ENCODE measurements at regions not wholly inside any gene's neighbourhood (a gene's known extent, or its start where the extent isn't known, plus 50 kb on each side); places are given as distances from the start of the nearest gene placed in this dataset.
"Not testable (repeated sequence)": the region's sequence is repeated elsewhere in the genome, so short reads cannot be mapped to it uniquely, and the experiment has no call there.

GRCh38 chr9:134548618-134549017 lies 93.0 kb upstream of the COL5A1 start:
- ATAC-seq (ENCODE audit: low FRiP score in 2 of 2) (no peak), DNase-seq (no peak)
- no peaks in the 10 kb centered on the region for H3K9me3 ChIP-seq
- TF ChIP-seq, protein P1, sequence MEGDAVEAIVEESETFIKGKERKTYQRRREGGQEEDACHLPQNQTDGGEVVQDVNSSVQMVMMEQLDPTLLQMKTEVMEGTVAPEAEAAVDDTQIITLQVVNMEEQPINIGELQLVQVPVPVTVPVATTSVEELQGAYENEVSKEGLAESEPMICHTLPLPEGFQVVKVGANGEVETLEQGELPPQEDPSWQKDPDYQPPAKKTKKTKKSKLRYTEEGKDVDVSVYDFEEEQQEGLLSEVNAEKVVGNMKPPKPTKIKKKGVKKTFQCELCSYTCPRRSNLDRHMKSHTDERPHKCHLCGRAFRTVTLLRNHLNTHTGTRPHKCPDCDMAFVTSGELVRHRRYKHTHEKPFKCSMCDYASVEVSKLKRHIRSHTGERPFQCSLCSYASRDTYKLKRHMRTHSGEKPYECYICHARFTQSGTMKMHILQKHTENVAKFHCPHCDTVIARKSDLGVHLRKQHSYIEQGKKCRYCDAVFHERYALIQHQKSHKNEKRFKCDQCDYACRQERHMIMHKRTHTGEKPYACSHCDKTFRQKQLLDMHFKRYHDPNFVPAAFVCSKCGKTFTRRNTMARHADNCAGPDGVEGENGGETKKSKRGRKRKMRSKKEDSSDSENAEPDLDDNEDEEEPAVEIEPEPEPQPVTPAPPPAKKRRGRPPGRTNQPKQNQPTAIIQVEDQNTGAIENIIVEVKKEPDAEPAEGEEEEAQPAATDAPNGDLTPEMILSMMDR (IDR thresholded peaks at IDR 0.05): no peak
- TF ChIP-seq EP300 (IDR thresholded peaks at IDR 0.05): no peak
- H3K4me1 ChIP-seq: peaks cover 0 to 6% (median 2%) of the 10 kb centered on the region in 4 donors
- 86 to 95% methylated on average over 17 of the region's 17 CpGs for WGBS, 2 donors
- no peak overlapping the region for H3K4me3 ChIP-seq
- H3K36me3 ChIP-seq: no peaks in the 10 kb centered on the region
- no peaks in the 10 kb centered on the region for H3K27me3 ChIP-seq
- H3K27ac ChIP-seq: no peak overlapping the region

GRCh38 chr9:134549336-134549735 lies 92.3 kb upstream of the COL5A1 start:
- ATAC-seq (ENCODE audit: low FRiP score in 2 of 2) (no peak), DNase-seq (no peak)
- H3K27me3 ChIP-seq: no peaks in the 10 kb centered on the region
- no peaks in the 10 kb centered on the region for H3K36me3 ChIP-seq
- H3K4me3 ChIP-seq: no peak overlapping the region
- no peak overlapping the region for H3K27ac ChIP-seq
- TF ChIP-seq POLR2AphosphoS5 (IDR thresholded peaks at IDR 0.05) (no peak), EP300 (IDR thresholded peaks at IDR 0.05) (no peak), POLR2A (IDR thresholded peaks at IDR 0.05) (no peak)
- TF ChIP-seq, protein P1 (IDR thresholded peaks at IDR 0.05): no peak
- 88 to 100% methylated on average over 1 to 13 of the region's 13 CpGs for WGBS, 2 donors
- H3K9me3 ChIP-seq: no peaks in the 10 kb centered on the region
- peaks cover 0 to 6% (median 2%) of the 10 kb centered on the region in 4 donors for H3K4me1 ChIP-seq

DNA sequence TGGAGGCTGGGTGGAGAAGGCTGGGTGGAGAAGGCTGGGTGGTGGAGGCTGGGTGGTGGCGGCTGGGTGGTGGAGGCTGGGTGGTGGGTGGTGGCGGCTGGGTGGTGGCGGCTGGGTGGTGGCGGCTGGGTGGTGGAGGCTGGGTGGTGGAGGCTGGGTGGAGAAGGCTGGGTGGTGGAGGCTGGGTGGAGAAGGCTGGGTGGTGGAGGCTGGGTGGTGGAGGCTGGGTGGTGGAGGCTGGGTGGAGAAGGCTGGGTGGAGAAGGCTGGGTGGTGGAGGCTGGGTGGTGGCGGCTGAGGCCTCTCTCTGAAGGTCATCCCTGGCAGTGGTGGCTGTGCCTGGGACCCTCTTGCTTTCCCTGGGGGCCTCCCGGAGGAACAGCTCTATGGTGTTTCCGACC lies 91.5 kb upstream of the COL5A1 start:
- H3K4me3 ChIP-seq; DNase-seq; H3K36me3 ChIP-seq; H3K4me1 ChIP-seq; H3K27me3 ChIP-seq; ATAC-seq (ENCODE audit: low FRiP score in 2 of 2); H3K27ac ChIP-seq; H3K9me3 ChIP-seq: not testable (repeated sequence)
- 97 to 98% methylated on average over 3 to 7 of the region's 7 CpGs for whole genome bisulfite sequencing, 2 donors

DNA sequence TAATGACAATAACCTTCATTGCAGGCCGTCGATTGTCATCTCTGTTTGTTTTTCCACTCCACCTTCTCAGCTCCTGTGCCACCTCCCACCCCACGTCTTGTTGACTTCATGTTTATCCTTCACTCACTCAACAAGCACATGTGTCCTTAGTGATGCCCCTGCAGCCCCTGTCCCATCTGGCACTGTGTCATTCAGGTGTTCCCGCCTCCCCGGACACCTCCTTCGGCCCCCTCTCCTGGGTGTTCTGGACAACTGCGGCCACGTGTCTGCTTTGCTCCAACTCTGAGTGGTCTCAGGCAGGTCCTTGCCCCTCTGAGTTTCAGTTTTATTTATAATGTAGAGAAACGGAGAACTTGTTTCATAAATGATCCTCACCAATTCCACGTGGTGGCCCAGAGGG lies 91.0 kb upstream of the COL5A1 start:
- H3K27me3 ChIP-seq: no peaks in the 10 kb centered on the region

DNA sequence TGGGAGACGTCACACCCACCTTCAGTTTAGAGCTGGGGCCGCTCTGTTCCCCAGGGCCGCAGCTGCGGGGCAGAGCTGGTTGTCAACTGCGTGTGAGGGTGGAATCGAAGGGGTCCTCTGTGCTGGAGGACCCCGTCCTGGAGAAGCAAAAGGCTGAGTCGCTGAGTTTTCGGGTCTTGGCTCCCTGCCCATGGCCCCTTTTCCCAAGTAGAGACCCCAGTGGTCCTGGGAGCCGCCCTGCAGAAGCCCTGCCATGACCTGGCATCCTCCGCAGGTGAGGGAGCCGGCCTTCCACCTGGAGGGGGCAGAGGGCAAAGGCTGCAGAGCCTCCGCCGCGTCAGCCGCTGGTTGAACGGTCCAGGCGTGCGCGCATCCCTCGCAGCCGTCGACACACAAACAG lies 90.4 kb upstream of the COL5A1 start:
- 93 to 95% methylated on average over 18 to 21 of the region's 23 CpGs for WGBS, 2 donors
- Histone ChIP-seq H3K9me3 (no peaks in the 10 kb centered on the region), H3K4me3 (no peak overlapping the region), H3K4me1 (peaks cover 0 to 6% (median 2%) of the 10 kb centered on the region in 4 donors), H3K27ac (no peak overlapping the region), H3K36me3 (no peaks in the 10 kb centered on the region), H3K27me3 (no peaks in the 10 kb centered on the region)
- DNase-seq (no peak), ATAC-seq (ENCODE audit: low FRiP score in 2 of 2) (no peak)
- TF ChIP-seq POLR2A (IDR thresholded peaks at IDR 0.05) (no peak), EP300 (IDR thresholded peaks at IDR 0.05) (no peak), POLR2AphosphoS5 (IDR thresholded peaks at IDR 0.05) (no peak)
- TF ChIP-seq, protein P1 (IDR thresholded peaks at IDR 0.05): no peak

More for the DNA sequence above, 91.0 kb upstream of the COL5A1 start:
- Histone ChIP-seq H3K36me3 (no peaks in the 10 kb centered on the region), H3K9me3 (no peaks in the 10 kb centered on the region), H3K4me1 (peaks cover 0 to 6% (median 2%) of the 10 kb centered on the region in 4 donors), H3K4me3 (no peak overlapping the region), H3K27ac (no peak overlapping the region)
- TF ChIP-seq, protein P1 (IDR thresholded peaks at IDR 0.05): no peak
- no peak for DNase-seq
- ATAC-seq (ENCODE audit: low FRiP score in 2 of 2): no peak
- WGBS, 2 donors: 84 to 85% methylated on average over 10 of the region's 10 CpGs
